Loucy (cell line): ENCODE measurements at regions not wholly inside any gene's neighbourhood (a gene's known extent, or its start where the extent isn't known, plus 50 kb on each side); places are given as distances from the start of the nearest gene placed in this dataset.

ENCODE experiments used
- EZH2phosphoT487 ChIP-seq: fragments of 200-600 bp; IDR thresholded peaks from 2 replicates; pipeline ENCODE4 v1.6.1; 2018; ENCODE audit warnings: antibody characterized with exemption, mild to moderate bottlenecking, moderate library complexity, borderline replicate concordance
- TF ChIP-seq, protein P1 (sequence below): fragments of 200-600 bp; sonication (generic); conservative IDR thresholded peaks from 2 replicates; pipeline ENCODE4 v1.5.1; 2014; ENCODE audit warnings: mild to moderate bottlenecking, antibody characterized with exemption, low read length

DNA sequence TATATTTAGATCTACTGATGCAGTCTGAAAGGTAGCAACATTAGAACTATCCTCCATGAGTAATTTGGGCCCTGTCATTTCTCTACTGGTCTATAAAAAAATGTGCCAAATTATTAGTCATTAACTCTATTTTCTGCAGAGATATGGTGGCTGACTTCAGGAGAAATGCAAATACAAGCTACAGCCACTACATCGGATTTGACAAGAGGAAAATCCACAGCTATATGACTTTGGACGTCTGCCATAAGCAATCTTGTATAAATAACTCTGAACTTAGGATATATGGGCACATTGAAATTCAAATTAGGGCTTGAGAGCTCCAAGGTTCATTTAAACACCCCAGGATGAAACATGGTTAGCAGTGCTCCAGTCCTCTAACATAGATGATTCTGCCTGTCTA, 983.0 kb upstream of the LRFN5 start:
- TF ChIP-seq, protein P1, sequence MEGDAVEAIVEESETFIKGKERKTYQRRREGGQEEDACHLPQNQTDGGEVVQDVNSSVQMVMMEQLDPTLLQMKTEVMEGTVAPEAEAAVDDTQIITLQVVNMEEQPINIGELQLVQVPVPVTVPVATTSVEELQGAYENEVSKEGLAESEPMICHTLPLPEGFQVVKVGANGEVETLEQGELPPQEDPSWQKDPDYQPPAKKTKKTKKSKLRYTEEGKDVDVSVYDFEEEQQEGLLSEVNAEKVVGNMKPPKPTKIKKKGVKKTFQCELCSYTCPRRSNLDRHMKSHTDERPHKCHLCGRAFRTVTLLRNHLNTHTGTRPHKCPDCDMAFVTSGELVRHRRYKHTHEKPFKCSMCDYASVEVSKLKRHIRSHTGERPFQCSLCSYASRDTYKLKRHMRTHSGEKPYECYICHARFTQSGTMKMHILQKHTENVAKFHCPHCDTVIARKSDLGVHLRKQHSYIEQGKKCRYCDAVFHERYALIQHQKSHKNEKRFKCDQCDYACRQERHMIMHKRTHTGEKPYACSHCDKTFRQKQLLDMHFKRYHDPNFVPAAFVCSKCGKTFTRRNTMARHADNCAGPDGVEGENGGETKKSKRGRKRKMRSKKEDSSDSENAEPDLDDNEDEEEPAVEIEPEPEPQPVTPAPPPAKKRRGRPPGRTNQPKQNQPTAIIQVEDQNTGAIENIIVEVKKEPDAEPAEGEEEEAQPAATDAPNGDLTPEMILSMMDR: no peak
- no peak for TF ChIP-seq EZH2phosphoT487
